HepG2 (cell line): ENCODE measurements at regions not wholly inside any gene's neighbourhood (a gene's known extent, or its start where the extent isn't known, plus 50 kb on each side); places are given as distances from the start of the nearest gene placed in this dataset.

Source experiments
- ATAC-seq: fragments of 200-7000 bp; cut with Tn5 transposase; 3 replicates; pipeline ENCODE4 v1.9.1; 2020; ENCODE audit warnings: mild to moderate bottlenecking, moderate library complexity
- BruUV-seq: library from RNA; stranded (reverse); fragments of 400-500 nt; replicated peaks from 2 replicates; lab custom pipeline; 2021; lab: Mats Ljungman, UMichigan
- CTCF ChIA-PET: fragments of 300-600 bp; formaldehyde crosslinking; extraction: SDS; loops from one replicate; lab custom pipeline; 2021; ENCODE audit warnings: low total read pairs, inconsistent platforms, low intra/inter-chr PET ratio; lab: Yijun Ruan, JAX
- POLR2A ChIA-PET: fragments of 350-600 bp; sonication (Branson Sonifier 250); formaldehyde crosslinking; loops from one replicate; lab custom pipeline; 2020; ENCODE audit warnings: antibody characterized with exemption, inconsistent platforms; lab: Yijun Ruan, JAX
- DNase-seq: peaks from one replicate; pipeline ENCODE4 v3.0.0-alpha.2; 2015; ENCODE audit warnings: low spot score
- FAIRE-seq: peaks from 3 replicates; lab custom pipeline; 2011; peaks lifted over from hg19 to GRCh38; lab: Jason Lieb, UNC
- H2AFZ ChIP-seq: one replicate; pipeline ENCODE4 v1.6.1; 2011; ENCODE audit warnings: low read length, inconsistent platforms
- H3K27ac ChIP-seq: fragments of 300-600 bp; 3 replicates; pipeline ENCODE4 v1.8.0; 2011; ENCODE audit warnings: mixed run types, mild to moderate bottlenecking, mixed read lengths, low read length, inconsistent platforms; ENCODE audit not compliant: insufficient read depth; ENCODE audit errors: extremely low read length
- H3K27me3 ChIP-seq, 2 experiments: fragments of 200-600 bp in 1 of 2; 2 replicates in 1 of 2; 3 replicates in 1 of 2; pipeline versions ENCODE4 v1.6.0 to v1.8.0; 2011; ENCODE audit warnings: low read length in 2 of 2, mild to moderate bottlenecking in 2 of 2, moderate library complexity in 2 of 2, inconsistent platforms in 1 of 2; ENCODE audit not compliant: insufficient read depth in 2 of 2, control insufficient read depth in 1 of 2
- H3K36me3 ChIP-seq, 2 experiments: fragments of 200-600 bp in 1 of 2; replicated peaks in 1 of 2; 2 replicates in 1 of 2; 3 replicates in 1 of 2; pipeline versions ENCODE4 v1.5.1 to v1.8.0; 2011; ENCODE audit warnings: low read length in 2 of 2, inconsistent platforms in 1 of 2; ENCODE audit not compliant: insufficient read depth in 2 of 2, control insufficient read depth in 1 of 2
- H3K4me1 ChIP-seq: 2 replicates; pipeline ENCODE4 v1.5.1; 2012; ENCODE audit warnings: low read length, inconsistent platforms; ENCODE audit not compliant: insufficient read depth
- H3K4me2 ChIP-seq: 2 replicates; pipeline ENCODE4 v1.6.0; 2011; ENCODE audit warnings: low read depth, low read length, inconsistent platforms
- H3K4me3 ChIP-seq, 3 experiments: fragments of 200-600 bp in 1 of 3; sonication (generic), shearing (Covaris generic) in 1 of 3; replicated peaks in 1 of 3; 2 replicates each; pipeline ENCODE4 v1.5.1; 2011 to 2016; ENCODE audit warnings: low read length in 3 of 3, inconsistent platforms in 2 of 3, low read depth in 2 of 3, mild to moderate bottlenecking in 2 of 3, control low read depth in 1 of 3, mixed read lengths in 1 of 3; ENCODE audit not compliant: insufficient read depth in 1 of 3
- H3K79me2 ChIP-seq: one replicate; pipeline ENCODE4 v1.6.1; 2011; ENCODE audit warnings: low read length, inconsistent platforms; ENCODE audit not compliant: insufficient read depth
- H3K9ac ChIP-seq: 2 replicates; pipeline ENCODE4 v1.6.0; 2011; ENCODE audit warnings: mild to moderate bottlenecking, low read depth, low read length, inconsistent platforms; ENCODE audit not compliant: insufficient read depth
- H3K9me3 ChIP-seq: 2 replicates; pipeline ENCODE4 v1.5.1; 2012; ENCODE audit warnings: mild to moderate bottlenecking, low read length
- H4K20me1 ChIP-seq: 2 replicates; pipeline ENCODE4 v1.6.0; 2011; ENCODE audit warnings: inconsistent platforms, mild to moderate bottlenecking, low read length, moderate library complexity; ENCODE audit not compliant: insufficient read depth
- AHR ChIP-seq: IDR thresholded peaks from 2 replicates; pipeline ENCODE4 v1.6.1; 2018; ENCODE audit warnings: missing genetic modification reagents, missing compliant biosample characterization
- DNMT1 ChIP-seq: sonication (generic); formaldehyde crosslinking; IDR thresholded peaks from 2 replicates; pipeline ENCODE4 v1.5.1; 2020; ENCODE audit warnings: mild to moderate bottlenecking, missing genetic modification reagents
- DPF2 ChIP-seq: sonication (generic); formaldehyde crosslinking; IDR thresholded peaks from 2 replicates; pipeline ENCODE4 v1.4.0; 2020; ENCODE audit warnings: mild to moderate bottlenecking, low read depth, missing genetic modification reagents, borderline replicate concordance
- IRF1 ChIP-seq: sonication (generic); formaldehyde crosslinking; IDR thresholded peaks from 2 replicates; pipeline ENCODE4 v1.4.0; 2020; ENCODE audit warnings: low read depth, mild to moderate bottlenecking, missing genetic modification reagents
- MXI1 ChIP-seq: IDR thresholded peaks from 3 replicates; pipeline ENCODE4 v1.6.1; 2012; ENCODE audit warnings: low read depth, low read length, inconsistent platforms, borderline replicate concordance
- NFAT5 ChIP-seq: sonication (generic); formaldehyde crosslinking; IDR thresholded peaks from 2 replicates; pipeline ENCODE4 v1.4.0; 2020; ENCODE audit warnings: missing genetic modification reagents
- SNAPC4 ChIP-seq: sonication (generic); formaldehyde crosslinking; IDR thresholded peaks from 2 replicates; pipeline ENCODE4 v1.4.0; 2020; ENCODE audit warnings: mild to moderate bottlenecking, missing genetic modification reagents
- U2AF1 ChIP-seq: fragments of 200-400 bp; formaldehyde crosslinking; optimal IDR thresholded peaks from 2 replicates; pipeline ENCODE3; 2017; ENCODE audit warnings: mild to moderate bottlenecking, low read depth, low read length
- ZBTB39 ChIP-seq: sonication (generic); formaldehyde crosslinking; IDR thresholded peaks from 2 replicates; pipeline ENCODE4 v1.5.0; 2020; ENCODE audit warnings: missing genetic modification reagents
- WGBS: methylation state at CpG from one replicate; pipeline ENCODE4 v1.1.6; 2017; ENCODE audit warnings: low lambda C conversion rate; 5-methylcytosine and 5-hydroxymethylcytosine counted together
- in situ Hi-C: cut with HindIII; loops from 2 replicates; pipeline ENCODE4 v1.10.0; 2017; ENCODE audit warnings: low pct_unique_long_range_greater_than_20kb; ENCODE audit not compliant: extremely low pct_ligation_motif_present
- intact Hi-C: fragments of 100-400 bp; cut with micrococcal nuclease; formaldehyde crosslinking; loops from one replicate; pipeline ENCODE4 v1.10.0; 2022; ENCODE audit not compliant: unreplicated experiment
- TF ChIP-seq, protein P1 (sequence below): sonication (generic); IDR thresholded peaks from 2 replicates; pipeline ENCODE4 v1.6.1; 2016; ENCODE audit warnings: low read depth, borderline replicate concordance

DNA sequence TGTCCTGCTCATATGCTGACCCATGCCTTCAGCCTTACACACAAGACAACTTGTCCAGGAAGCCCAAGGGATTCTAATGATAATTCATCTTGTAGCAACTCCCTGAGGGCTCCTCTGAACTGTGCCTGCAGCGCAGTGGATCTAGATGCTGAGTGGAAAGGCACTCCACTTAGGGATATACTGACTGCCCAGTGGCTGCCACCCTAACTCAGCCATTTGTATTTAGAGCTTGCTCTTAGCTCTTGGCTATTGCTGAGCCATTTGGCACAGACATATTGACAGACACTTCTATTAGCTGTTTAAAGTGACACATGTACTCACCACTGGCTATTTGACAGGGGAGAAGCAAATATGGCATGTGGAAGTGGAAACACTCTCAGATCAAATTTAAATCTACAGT, 278.3 kb upstream of the SGK1 start:
- Histone ChIP-seq H3K9me3 (no peaks in the 10 kb centered on the region), H3K79me2 (no peaks in the 10 kb centered on the region), H3K4me1 (no peaks in the 10 kb centered on the region), H3K4me2 (no peak overlapping the region), H3K27me3 (no peaks in the 10 kb centered on the region), H3K9ac (no peak overlapping the region), H3K4me3 (no peak overlapping the region), H3K27ac (no peak overlapping the region), H2AFZ (no peak overlapping the region), H3K36me3 (no peaks in the 10 kb centered on the region), H4K20me1 (no peaks in the 10 kb centered on the region)
- no TSS peak for BruUV-seq
- 43% methylated on average over 1 of the region's 1 CpG for WGBS
- intact Hi-C loops (no loop called here), in situ Hi-C loops (no loop called here)
- ATAC-seq: no peak
- CTCF ChIA-PET: no interaction called here
- POLR2A ChIA-PET: no interaction called here
- no peak for DNase-seq
- FAIRE-seq: no peak
- TF ChIP-seq U2AF1: no peak
- no peak for TF ChIP-seq AHR
- no peak for TF ChIP-seq MXI1
- no peak for TF ChIP-seq NFAT5 (CRISPR knock-in tag)
- TF ChIP-seq, protein P1, sequence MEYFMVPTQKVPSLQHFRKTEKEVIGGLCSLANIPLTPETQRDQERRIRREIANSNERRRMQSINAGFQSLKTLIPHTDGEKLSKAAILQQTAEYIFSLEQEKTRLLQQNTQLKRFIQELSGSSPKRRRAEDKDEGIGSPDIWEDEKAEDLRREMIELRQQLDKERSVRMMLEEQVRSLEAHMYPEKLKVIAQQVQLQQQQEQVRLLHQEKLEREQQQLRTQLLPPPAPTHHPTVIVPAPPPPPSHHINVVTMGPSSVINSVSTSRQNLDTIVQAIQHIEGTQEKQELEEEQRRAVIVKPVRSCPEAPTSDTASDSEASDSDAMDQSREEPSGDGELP: no peak
- TF ChIP-seq SNAPC4: no peak
- no peak for TF ChIP-seq DNMT1 (CRISPR knock-in tag)
- no peak for TF ChIP-seq IRF1 (CRISPR knock-in tag)
- TF ChIP-seq ZBTB39 (CRISPR knock-in tag): no peak
- TF ChIP-seq DPF2: no peak
